ENCODE measurements at regions not wholly inside any gene's neighbourhood (a gene's known extent, or its start where the extent isn't known, plus 50 kb on each side); places are given as distances from the start of the nearest gene placed in this dataset.

GRCh38 chr2:160564591-160564990 lies 71.0 kb upstream of the RBMS1 start:
- DNase-seq (ENCODE audit: low read depth, low spot score) = no peak
- no peak for TF ChIP-seq SUZ12 (IDR thresholded peaks at IDR 0.05; ENCODE audit: extremely low read depth, insufficient read depth, insufficient read length)
- TF ChIP-seq ZNF274 (IDR thresholded peaks at IDR 0.05; ENCODE audit: low read depth, low read length) = no peak
- TF ChIP-seq YY1 (IDR thresholded peaks at IDR 0.05; ENCODE audit: insufficient read depth, insufficient read length) = no peak
- Histone ChIP-seq H3K4me3 (ENCODE audit: insufficient read length, low read depth) (no peak overlapping the region), H3K9me3 (ENCODE audit: insufficient read depth, low read length) (no peaks in the 10 kb centered on the region), H3K4me1 (ENCODE audit: insufficient read depth, insufficient read length) (no peaks in the 10 kb centered on the region), H3K27me3 (ENCODE audit: insufficient read depth, insufficient read length) (no peaks in the 10 kb centered on the region), H3K36me3 (ENCODE audit: insufficient read depth, insufficient read length, low read length) (no peaks in the 10 kb centered on the region), H3K9ac (ENCODE audit: insufficient read length, low read depth) (no peak overlapping the region)

- no peak overlapping the region for H3K9ac ChIP-seq (ENCODE audit: insufficient read length, low read depth)
- TF ChIP-seq ZNF274 (IDR thresholded peaks at IDR 0.05; ENCODE audit: low read depth, low read length) (no peak), SUZ12 (IDR thresholded peaks at IDR 0.05; ENCODE audit: extremely low read depth, insufficient read depth, insufficient read length) (no peak), YY1 (IDR thresholded peaks at IDR 0.05; ENCODE audit: insufficient read depth, insufficient read length) (no peak)
- no peaks in the 10 kb centered on the region for H3K27me3 ChIP-seq (ENCODE audit: insufficient read depth, insufficient read length)
- H3K9me3 ChIP-seq (ENCODE audit: insufficient read depth, low read length) = no peaks in the 10 kb centered on the region
- no peaks in the 10 kb centered on the region for H3K36me3 ChIP-seq (ENCODE audit: insufficient read depth, insufficient read length, low read length)
- no peaks in the 10 kb centered on the region for H3K4me1 ChIP-seq (ENCODE audit: insufficient read depth, insufficient read length)
- no peak overlapping the region for H3K4me3 ChIP-seq (ENCODE audit: insufficient read length, low read depth)
- DNase-seq (ENCODE audit: low read depth, low spot score) = no peak
Measured at GRCh38 chr2:160565099-160565845, 71.7 kb upstream of the RBMS1 start.

- Histone ChIP-seq H3K9ac (ENCODE audit: insufficient read length, low read depth) (no peak overlapping the region), H3K36me3 (ENCODE audit: insufficient read depth, insufficient read length, low read length) (no peaks in the 10 kb centered on the region), H3K4me1 (ENCODE audit: insufficient read depth, insufficient read length) (no peaks in the 10 kb centered on the region), H3K9me3 (ENCODE audit: insufficient read depth, low read length) (peaks cover 5% of the 10 kb centered on the region), H3K27me3 (ENCODE audit: insufficient read depth, insufficient read length) (no peaks in the 10 kb centered on the region), H3K4me3 (ENCODE audit: insufficient read length, low read depth) (no peak overlapping the region)
- DNase-seq (ENCODE audit: low read depth, low spot score) = no peak
- no peak for TF ChIP-seq SUZ12 (IDR thresholded peaks at IDR 0.05; ENCODE audit: extremely low read depth, insufficient read depth, insufficient read length)
- no peak for TF ChIP-seq ZNF274 (IDR thresholded peaks at IDR 0.05; ENCODE audit: low read depth, low read length)
Measured at GRCh38 chr2:160566717-160567116, 73.1 kb upstream of the RBMS1 start.

- H3K9me3 ChIP-seq (ENCODE audit: insufficient read depth, low read length) = peaks cover 19% of the 10 kb centered on the region
- H3K4me1 ChIP-seq (ENCODE audit: insufficient read depth, insufficient read length) = no peaks in the 10 kb centered on the region
- no peak overlapping the region for H3K4me3 ChIP-seq (ENCODE audit: insufficient read length, low read depth)
- TF ChIP-seq YY1 (IDR thresholded peaks at IDR 0.05; ENCODE audit: insufficient read depth, insufficient read length) (no peak), ZNF274 (IDR thresholded peaks at IDR 0.05; ENCODE audit: low read depth, low read length) (no peak), SUZ12 (IDR thresholded peaks at IDR 0.05; ENCODE audit: extremely low read depth, insufficient read depth, insufficient read length) (no peak)
- no peaks in the 10 kb centered on the region for H3K27me3 ChIP-seq (ENCODE audit: insufficient read depth, insufficient read length)
- H3K36me3 ChIP-seq (ENCODE audit: insufficient read depth, insufficient read length, low read length) = no peaks in the 10 kb centered on the region
- DNase-seq (ENCODE audit: low read depth, low spot score) = no peak
- no peak overlapping the region for H3K9ac ChIP-seq (ENCODE audit: insufficient read length, low read depth)
Measured at GRCh38 chr2:160568856-160569255, 75.2 kb upstream of the RBMS1 start.

GRCh38 chr2:160570376-160570775 lies 76.8 kb upstream of the RBMS1 start:
- no peaks in the 10 kb centered on the region for H3K27me3 ChIP-seq (ENCODE audit: insufficient read depth, insufficient read length)
- H3K9me3 ChIP-seq (ENCODE audit: insufficient read depth, low read length) = peaks cover 19% of the 10 kb centered on the region
- H3K9ac ChIP-seq (ENCODE audit: insufficient read length, low read depth) = no peak overlapping the region
- H3K4me3 ChIP-seq (ENCODE audit: insufficient read length, low read depth) = no peak overlapping the region
- DNase-seq (ENCODE audit: low read depth, low spot score) = no peak
- TF ChIP-seq ZNF274 (IDR thresholded peaks at IDR 0.05; ENCODE audit: low read depth, low read length) = no peak
- TF ChIP-seq SUZ12 (IDR thresholded peaks at IDR 0.05; ENCODE audit: extremely low read depth, insufficient read depth, insufficient read length) = no peak
- no peak for TF ChIP-seq YY1 (IDR thresholded peaks at IDR 0.05; ENCODE audit: insufficient read depth, insufficient read length)
- no peaks in the 10 kb centered on the region for H3K4me1 ChIP-seq (ENCODE audit: insufficient read depth, insufficient read length)
- H3K36me3 ChIP-seq (ENCODE audit: insufficient read depth, insufficient read length, low read length) = no peaks in the 10 kb centered on the region

- no peaks in the 10 kb centered on the region for H3K36me3 ChIP-seq (ENCODE audit: insufficient read depth, insufficient read length, low read length)
- no peak for TF ChIP-seq ZNF274 (IDR thresholded peaks at IDR 0.05; ENCODE audit: low read depth, low read length)
- no peak for TF ChIP-seq YY1 (IDR thresholded peaks at IDR 0.05; ENCODE audit: insufficient read depth, insufficient read length)
- TF ChIP-seq SUZ12 (IDR thresholded peaks at IDR 0.05; ENCODE audit: extremely low read depth, insufficient read depth, insufficient read length) = no peak
- H3K9me3 ChIP-seq (ENCODE audit: insufficient read depth, low read length) = peaks cover 28% of the 10 kb centered on the region
- no peak overlapping the region for H3K9ac ChIP-seq (ENCODE audit: insufficient read length, low read depth)
- no peaks in the 10 kb centered on the region for H3K4me1 ChIP-seq (ENCODE audit: insufficient read depth, insufficient read length)
- no peaks in the 10 kb centered on the region for H3K27me3 ChIP-seq (ENCODE audit: insufficient read depth, insufficient read length)
- H3K4me3 ChIP-seq (ENCODE audit: insufficient read length, low read depth) = no peak overlapping the region
- DNase-seq (ENCODE audit: low read depth, low spot score) = no peak
Measured at GRCh38 chr2:160574468-160575140, 81.0 kb upstream of the RBMS1 start.

- Histone ChIP-seq H3K36me3 (ENCODE audit: insufficient read depth, insufficient read length, low read length) (no peaks in the 10 kb centered on the region), H3K27me3 (ENCODE audit: insufficient read depth, insufficient read length) (no peaks in the 10 kb centered on the region), H3K9me3 (ENCODE audit: insufficient read depth, low read length) (peaks cover 28% of the 10 kb centered on the region), H3K9ac (ENCODE audit: insufficient read length, low read depth) (no peak overlapping the region), H3K4me3 (ENCODE audit: insufficient read length, low read depth) (no peak overlapping the region), H3K4me1 (ENCODE audit: insufficient read depth, insufficient read length) (no peaks in the 10 kb centered on the region)
- no peak for DNase-seq (ENCODE audit: low read depth, low spot score)
- TF ChIP-seq YY1 (IDR thresholded peaks at IDR 0.05; ENCODE audit: insufficient read depth, insufficient read length) = no peak
- no peak for TF ChIP-seq SUZ12 (IDR thresholded peaks at IDR 0.05; ENCODE audit: extremely low read depth, insufficient read depth, insufficient read length)
- no peak for TF ChIP-seq ZNF274 (IDR thresholded peaks at IDR 0.05; ENCODE audit: low read depth, low read length)
Measured at GRCh38 chr2:160575368-160575767, 81.8 kb upstream of the RBMS1 start.
